Neural progenitor cell (in vitro differentiated cells): ENCODE measurements at regions not wholly inside any gene's neighbourhood (a gene's known extent, or its start where the extent isn't known, plus 50 kb on each side); places are given as distances from the start of the nearest gene placed in this dataset.

Source experiments
- DNase-seq: peaks from one replicate; pipeline ENCODE4 v3.0.0-alpha.2; 2016; ENCODE audit warnings: low spot score
- H2AFZ ChIP-seq: fragments of 200-600 bp; sonication (generic); replicated peaks from 2 replicates; pipeline ENCODE4 v1.6.1; 2016; ENCODE audit warnings: antibody characterized with exemption
- H3F3A ChIP-seq: fragments of 200-600 bp; sonication (generic); 2 replicates; pipeline ENCODE4 v1.6.1; 2016; ENCODE audit warnings: antibody characterized with exemption, low read depth
- H3K27ac ChIP-seq: fragments of 200-600 bp; sonication (generic); 2 replicates; pipeline ENCODE4 v1.5.1; 2016; ENCODE audit warnings: mild to moderate bottlenecking
- H3K27me3 ChIP-seq: fragments of 200-600 bp; sonication (generic); 2 replicates; pipeline ENCODE4 v1.6.1; 2016; ENCODE audit warnings: mild to moderate bottlenecking, moderate library complexity
- H3K36me3 ChIP-seq: fragments of 200-600 bp; sonication (generic); 2 replicates; pipeline ENCODE4 v1.5.1; 2016
- H3K4me1 ChIP-seq: fragments of 200-600 bp; sonication (generic); 2 replicates; pipeline ENCODE4 v1.6.1; 2016; ENCODE audit warnings: mixed run types
- H3K4me2 ChIP-seq: fragments of 200-600 bp; sonication (generic); 2 replicates; pipeline ENCODE4 v1.6.1; 2016
- H3K4me3 ChIP-seq: fragments of 200-600 bp; sonication (generic); 2 replicates; pipeline ENCODE4 v1.5.1; 2016
- H3K79me2 ChIP-seq: fragments of 200-600 bp; sonication (generic); 2 replicates; pipeline ENCODE4 v1.6.1; 2016; ENCODE audit warnings: low read depth
- H3K9ac ChIP-seq: fragments of 200-600 bp; sonication (generic); 2 replicates; pipeline ENCODE4 v1.6.1; 2016
- H3K9me3 ChIP-seq: fragments of 200-600 bp; sonication (generic); 2 replicates; pipeline ENCODE4 v1.5.1; 2016; ENCODE audit warnings: low read depth
- H4K20me1 ChIP-seq: fragments of 200-600 bp; sonication (generic); 2 replicates; pipeline ENCODE4 v1.6.1; 2016; ENCODE audit warnings: low read depth
- H3K27ac Mint-ChIP-seq: 3 replicates; pipeline ENCODE4 v1.8.0; 2021; ENCODE audit warnings: mixed read lengths
- H3K27me3 Mint-ChIP-seq: 2 replicates; pipeline ENCODE4 v1.8.0; 2022; ENCODE audit warnings: low read depth, mild to moderate bottlenecking, inconsistent platforms, moderate library complexity, mixed read lengths; ENCODE audit not compliant: insufficient read depth
- H3K36me3 Mint-ChIP-seq: 3 replicates; pipeline ENCODE4 v1.8.0; 2021; ENCODE audit warnings: mixed read lengths
- H3K4me1 Mint-ChIP-seq: 3 replicates; pipeline ENCODE4 v1.8.0; 2021; ENCODE audit warnings: mixed read lengths
- H3K4me3 Mint-ChIP-seq: 3 replicates; pipeline ENCODE4 v1.8.0; 2021; ENCODE audit warnings: mild to moderate bottlenecking, moderate library complexity, mixed read lengths
- H3K9me3 Mint-ChIP-seq: 3 replicates; pipeline ENCODE4 v1.8.0; 2020; ENCODE audit warnings: mixed read lengths
- CTCF ChIP-seq: fragments of 200-600 bp; sonication (generic); IDR thresholded peaks from 2 replicates; pipeline ENCODE4 v1.5.1; 2017; ENCODE audit warnings: antibody characterized with exemption, mild to moderate bottlenecking
- EZH2 ChIP-seq: fragments of 200-600 bp; sonication (generic); IDR thresholded peaks from 2 replicates; pipeline ENCODE4 v1.6.1; 2017; ENCODE audit warnings: antibody characterized with exemption, mild to moderate bottlenecking, moderate library complexity
- EZH2phosphoT487 ChIP-seq: fragments of 200-600 bp; sonication (generic); IDR thresholded peaks from 2 replicates; pipeline ENCODE4 v1.6.1; 2017; ENCODE audit warnings: antibody characterized with exemption

- no peaks in the 10 kb centered on the region for H4K20me1 ChIP-seq
- no peaks in the 10 kb centered on the region for H3K79me2 ChIP-seq
- Mint-ChIP-seq H3K4me3 (no peak overlapping the region), H3K4me1 (peaks cover 4% of the 10 kb centered on the region), H3K27ac (no peak overlapping the region), H3K36me3 (no peaks in the 10 kb centered on the region), H3K27me3 (peaks cover 2% of the 10 kb centered on the region), H3K9me3 (no peaks in the 10 kb centered on the region)
- no peaks in the 10 kb centered on the region for H3K9me3 ChIP-seq
- H3K9ac ChIP-seq, result no peak overlapping the region
- no peaks in the 10 kb centered on the region for H3F3A ChIP-seq
- DNase-seq, result no peak
- no peak overlapping the region for H3K27ac ChIP-seq
- no peaks in the 10 kb centered on the region for H3K27me3 ChIP-seq
- no peak overlapping the region for H2AFZ ChIP-seq
- no peaks in the 10 kb centered on the region for H3K36me3 ChIP-seq
- no peak for TF ChIP-seq EZH2
- no peak for TF ChIP-seq EZH2phosphoT487
- no peak overlapping the region for H3K4me3 ChIP-seq
- H3K4me1 ChIP-seq, result no peaks in the 10 kb centered on the region
- no peak overlapping the region for H3K4me2 ChIP-seq
Observed at GRCh38 chr4:184949020-184949419, 69.3 kb upstream of the HELT start.

GRCh38 chr4:184950117-184950830 is 68.0 kb upstream of the HELT start:
- Histone ChIP-seq H3K4me3 (no peak overlapping the region), H3K4me1 (no peaks in the 10 kb centered on the region), H3K36me3 (no peaks in the 10 kb centered on the region), H2AFZ (no peak overlapping the region), H3K9ac (no peak overlapping the region), H3K27me3 (no peaks in the 10 kb centered on the region), H4K20me1 (no peaks in the 10 kb centered on the region), H3K9me3 (no peaks in the 10 kb centered on the region), H3K79me2 (no peaks in the 10 kb centered on the region), H3F3A (no peaks in the 10 kb centered on the region), H3K4me2 (no peak overlapping the region), H3K27ac (no peak overlapping the region)
- H3K9me3 Mint-ChIP-seq, result no peaks in the 10 kb centered on the region
- TF ChIP-seq EZH2phosphoT487 (no peak), CTCF (no peak), EZH2 (no peak)
- DNase-seq, result no peak
- H3K27ac Mint-ChIP-seq, result no peak overlapping the region
- peaks cover 4% of the 10 kb centered on the region for H3K4me1 Mint-ChIP-seq
- peaks cover 2% of the 10 kb centered on the region for H3K27me3 Mint-ChIP-seq
- no peaks in the 10 kb centered on the region for H3K36me3 Mint-ChIP-seq
- H3K4me3 Mint-ChIP-seq, result no peak overlapping the region

GRCh38 chr4:184950926-184951325 is 67.4 kb upstream of the HELT start:
- no peaks in the 10 kb centered on the region for H3F3A ChIP-seq
- H3K9me3 ChIP-seq, result no peaks in the 10 kb centered on the region
- no peak overlapping the region for H3K4me2 ChIP-seq
- H3K4me1 ChIP-seq, result no peaks in the 10 kb centered on the region
- no peaks in the 10 kb centered on the region for H3K36me3 Mint-ChIP-seq
- no peaks in the 10 kb centered on the region for H3K9me3 Mint-ChIP-seq
- no peaks in the 10 kb centered on the region for H4K20me1 ChIP-seq
- DNase-seq, result no peak
- H3K4me3 ChIP-seq, result no peak overlapping the region
- H3K4me3 Mint-ChIP-seq, result no peak overlapping the region
- peaks cover 2% of the 10 kb centered on the region for H3K27me3 Mint-ChIP-seq
- no peak overlapping the region for H3K27ac ChIP-seq
- peaks cover 4% of the 10 kb centered on the region for H3K4me1 Mint-ChIP-seq
- H3K79me2 ChIP-seq, result no peaks in the 10 kb centered on the region
- no peak overlapping the region for H3K9ac ChIP-seq
- no peaks in the 10 kb centered on the region for H3K36me3 ChIP-seq
- TF ChIP-seq CTCF, result no peak
- TF ChIP-seq EZH2phosphoT487, result no peak
- no peak for TF ChIP-seq EZH2
- no peaks in the 10 kb centered on the region for H3K27me3 ChIP-seq
- no peak overlapping the region for H2AFZ ChIP-seq
- no peak overlapping the region for H3K27ac Mint-ChIP-seq

DNA sequence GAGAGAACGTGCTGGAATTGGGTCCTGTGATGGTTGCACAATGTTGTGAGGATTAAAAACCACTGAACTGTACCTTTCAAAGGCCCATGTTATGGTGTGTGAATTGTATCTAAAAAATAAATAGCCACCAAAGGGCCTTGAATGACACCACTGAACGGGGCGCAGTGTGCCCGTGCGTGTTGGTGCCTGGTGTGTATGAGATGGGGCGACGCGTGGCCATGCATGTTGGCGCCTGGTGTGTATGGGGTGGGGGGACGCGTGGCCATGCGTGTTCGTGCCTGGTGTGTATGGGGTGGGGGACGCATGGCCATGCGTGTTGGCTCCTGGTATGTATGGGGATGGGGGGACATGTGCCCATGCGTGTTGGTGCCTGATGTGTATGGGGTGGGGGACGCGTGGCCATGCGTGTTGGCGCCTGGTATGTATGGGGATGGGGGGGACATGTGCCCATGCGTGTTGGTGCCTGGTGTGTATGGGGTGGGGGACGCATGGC is 66.6 kb upstream of the HELT start:
- no peak overlapping the region for H3K27ac ChIP-seq
- TF ChIP-seq EZH2 (no peak), CTCF (no peak), EZH2phosphoT487 (no peak)
- no peaks in the 10 kb centered on the region for H3K36me3 ChIP-seq
- no peak overlapping the region for H3K4me2 ChIP-seq
- Mint-ChIP-seq H3K27ac (peak overlapping the region; percentile 76), H3K4me1 (peaks cover 4% of the 10 kb centered on the region), H3K9me3 (no peaks in the 10 kb centered on the region), H3K27me3 (peaks cover 2% of the 10 kb centered on the region), H3K36me3 (no peaks in the 10 kb centered on the region), H3K4me3 (no peak overlapping the region)
- H3K4me1 ChIP-seq, result no peaks in the 10 kb centered on the region
- no peak overlapping the region for H2AFZ ChIP-seq
- no peak overlapping the region for H3K4me3 ChIP-seq
- H4K20me1 ChIP-seq, result no peaks in the 10 kb centered on the region
- no peaks in the 10 kb centered on the region for H3K27me3 ChIP-seq
- H3K9me3 ChIP-seq, result no peaks in the 10 kb centered on the region
- no peaks in the 10 kb centered on the region for H3K79me2 ChIP-seq
- no peak for DNase-seq
- H3K9ac ChIP-seq, result no peak overlapping the region
- no peaks in the 10 kb centered on the region for H3F3A ChIP-seq
